ENCODE measurements at regions not wholly inside any gene's neighbourhood (a gene's known extent, or its start where the extent isn't known, plus 50 kb on each side); places are given as distances from the start of the nearest gene placed in this dataset.

DNA sequence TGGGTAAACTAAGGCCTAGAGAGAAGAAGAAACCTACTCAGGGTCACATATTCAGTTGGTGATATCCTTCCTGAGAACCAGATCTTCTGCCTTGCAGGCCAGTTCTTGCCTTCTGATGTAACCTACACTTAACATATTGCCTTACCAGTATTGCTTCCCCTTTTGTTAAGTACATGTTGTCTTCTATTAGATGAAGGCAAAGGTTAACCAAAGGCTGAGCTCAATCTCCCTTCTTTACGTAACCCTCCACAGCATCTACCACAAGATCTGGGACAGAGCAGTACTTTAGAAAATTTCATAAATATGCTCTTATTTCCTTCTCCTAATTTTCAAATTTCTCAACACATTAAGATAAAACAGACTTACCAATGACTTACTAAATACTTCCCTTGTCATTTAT lies 474.4 kb downstream of the SH2D1A start:
- no peak for TF ChIP-seq POLR2A (IDR thresholded peaks at IDR 0.05; ENCODE audit: borderline replicate concordance, extremely low read depth, insufficient read depth, insufficient read length)
- TF ChIP-seq, protein P1, sequence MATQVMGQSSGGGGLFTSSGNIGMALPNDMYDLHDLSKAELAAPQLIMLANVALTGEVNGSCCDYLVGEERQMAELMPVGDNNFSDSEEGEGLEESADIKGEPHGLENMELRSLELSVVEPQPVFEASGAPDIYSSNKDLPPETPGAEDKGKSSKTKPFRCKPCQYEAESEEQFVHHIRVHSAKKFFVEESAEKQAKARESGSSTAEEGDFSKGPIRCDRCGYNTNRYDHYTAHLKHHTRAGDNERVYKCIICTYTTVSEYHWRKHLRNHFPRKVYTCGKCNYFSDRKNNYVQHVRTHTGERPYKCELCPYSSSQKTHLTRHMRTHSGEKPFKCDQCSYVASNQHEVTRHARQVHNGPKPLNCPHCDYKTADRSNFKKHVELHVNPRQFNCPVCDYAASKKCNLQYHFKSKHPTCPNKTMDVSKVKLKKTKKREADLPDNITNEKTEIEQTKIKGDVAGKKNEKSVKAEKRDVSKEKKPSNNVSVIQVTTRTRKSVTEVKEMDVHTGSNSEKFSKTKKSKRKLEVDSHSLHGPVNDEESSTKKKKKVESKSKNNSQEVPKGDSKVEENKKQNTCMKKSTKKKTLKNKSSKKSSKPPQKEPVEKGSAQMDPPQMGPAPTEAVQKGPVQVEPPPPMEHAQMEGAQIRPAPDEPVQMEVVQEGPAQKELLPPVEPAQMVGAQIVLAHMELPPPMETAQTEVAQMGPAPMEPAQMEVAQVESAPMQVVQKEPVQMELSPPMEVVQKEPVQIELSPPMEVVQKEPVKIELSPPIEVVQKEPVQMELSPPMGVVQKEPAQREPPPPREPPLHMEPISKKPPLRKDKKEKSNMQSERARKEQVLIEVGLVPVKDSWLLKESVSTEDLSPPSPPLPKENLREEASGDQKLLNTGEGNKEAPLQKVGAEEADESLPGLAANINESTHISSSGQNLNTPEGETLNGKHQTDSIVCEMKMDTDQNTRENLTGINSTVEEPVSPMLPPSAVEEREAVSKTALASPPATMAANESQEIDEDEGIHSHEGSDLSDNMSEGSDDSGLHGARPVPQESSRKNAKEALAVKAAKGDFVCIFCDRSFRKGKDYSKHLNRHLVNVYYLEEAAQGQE (IDR thresholded peaks at IDR 0.05; ENCODE audit: low read depth) = no peak
- no peak for TF ChIP-seq EGR1 (IDR thresholded peaks at IDR 0.05; ENCODE audit: low read depth)
- no peak for TF ChIP-seq RAD21 (IDR thresholded peaks at IDR 0.05; ENCODE audit: low read depth)
- TF ChIP-seq, protein P2, sequence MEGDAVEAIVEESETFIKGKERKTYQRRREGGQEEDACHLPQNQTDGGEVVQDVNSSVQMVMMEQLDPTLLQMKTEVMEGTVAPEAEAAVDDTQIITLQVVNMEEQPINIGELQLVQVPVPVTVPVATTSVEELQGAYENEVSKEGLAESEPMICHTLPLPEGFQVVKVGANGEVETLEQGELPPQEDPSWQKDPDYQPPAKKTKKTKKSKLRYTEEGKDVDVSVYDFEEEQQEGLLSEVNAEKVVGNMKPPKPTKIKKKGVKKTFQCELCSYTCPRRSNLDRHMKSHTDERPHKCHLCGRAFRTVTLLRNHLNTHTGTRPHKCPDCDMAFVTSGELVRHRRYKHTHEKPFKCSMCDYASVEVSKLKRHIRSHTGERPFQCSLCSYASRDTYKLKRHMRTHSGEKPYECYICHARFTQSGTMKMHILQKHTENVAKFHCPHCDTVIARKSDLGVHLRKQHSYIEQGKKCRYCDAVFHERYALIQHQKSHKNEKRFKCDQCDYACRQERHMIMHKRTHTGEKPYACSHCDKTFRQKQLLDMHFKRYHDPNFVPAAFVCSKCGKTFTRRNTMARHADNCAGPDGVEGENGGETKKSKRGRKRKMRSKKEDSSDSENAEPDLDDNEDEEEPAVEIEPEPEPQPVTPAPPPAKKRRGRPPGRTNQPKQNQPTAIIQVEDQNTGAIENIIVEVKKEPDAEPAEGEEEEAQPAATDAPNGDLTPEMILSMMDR (IDR thresholded peaks at IDR 0.05 in 2 of 3, conservative IDR thresholded peaks at IDR 0.05 in 1 of 3; ENCODE audit: borderline replicate concordance in 1 of 3, insufficient read depth in 1 of 3, low read depth in 2 of 3, low read length in 2 of 3) = no peak
- TF ChIP-seq, protein P3, sequence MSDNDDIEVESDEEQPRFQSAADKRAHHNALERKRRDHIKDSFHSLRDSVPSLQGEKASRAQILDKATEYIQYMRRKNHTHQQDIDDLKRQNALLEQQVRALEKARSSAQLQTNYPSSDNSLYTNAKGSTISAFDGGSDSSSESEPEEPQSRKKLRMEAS (IDR thresholded peaks at IDR 0.05) = no peak
- no peak for TF ChIP-seq SP1 (IDR thresholded peaks at IDR 0.05; ENCODE audit: low read depth)
- no peak for TF ChIP-seq CEBPB (IDR thresholded peaks at IDR 0.05; ENCODE audit: low read depth)
- no peak for TF ChIP-seq FOSL1 (IDR thresholded peaks at IDR 0.05; ENCODE audit: low read depth)
- TF ChIP-seq POLR2AphosphoS5 (IDR thresholded peaks at IDR 0.05; ENCODE audit: low read depth, low read length) = no peak

Data from HCT116 (cell line).